ENCODE measurements at regions not wholly inside any gene's neighbourhood (a gene's known extent, or its start where the extent isn't known, plus 50 kb on each side); places are given as distances from the start of the nearest gene placed in this dataset.
A peak's percentile ranks its signal among the peaks of the same experiment; 100 is the strongest.
"Not testable (repeated sequence)": the region's sequence is repeated elsewhere in the genome, so short reads cannot be mapped to it uniquely, and the experiment has no call there.

GRCh38 chr20:25867015-25867775, 170.5 kb upstream of the ZNF337 start:
- H3K36me3 ChIP-seq (replicated peaks); DNase-seq (ENCODE audit: low spot score in 2 of 2); H3K4me3 ChIP-seq; H3K27me3 ChIP-seq (ENCODE audit: low read depth); H3K4me1 ChIP-seq; H3K9me3 ChIP-seq: not testable (repeated sequence)
- in situ Hi-C loops (cut with MboI; ENCODE audit: low sequenced_read_pairs), result loop anchor here (25.0 kb wide), 3 partner anchors 155 to 880 kb away; partner anchors contain the start of genes APMAP and GINS1

- peak overlapping the region; percentile 16 for H3K4me3 ChIP-seq
- no peaks in the 10 kb centered on the region for H3K9me3 ChIP-seq
- H3K27me3 ChIP-seq (ENCODE audit: low read depth), result no peaks in the 10 kb centered on the region
- H3K36me3 ChIP-seq (replicated peaks), result no peaks in the 10 kb centered on the region
- H3K4me1 ChIP-seq, result peaks cover 4% of the 10 kb centered on the region
- in situ Hi-C loops (cut with MboI; ENCODE audit: low sequenced_read_pairs), result loop anchor here (25.0 kb wide), 3 partner anchors 154 to 879 kb away; partner anchors contain the start of genes APMAP and GINS1
- peak; percentile 46 to 84 for DNase-seq (ENCODE audit: low spot score in 2 of 2)
Observed at GRCh38 chr20:25865715-25866656, 169.3 kb upstream of the ZNF337 start.

- not testable (repeated sequence) for H3K27me3 ChIP-seq (ENCODE audit: low read depth); H3K9me3 ChIP-seq; H3K36me3 ChIP-seq (replicated peaks); DNase-seq (ENCODE audit: low spot score in 2 of 2); H3K4me1 ChIP-seq
- in situ Hi-C loops (cut with MboI; ENCODE audit: low sequenced_read_pairs), result loop anchor here (25.0 kb wide), 3 partner anchors 153 to 878 kb away; partner anchors contain the start of genes APMAP and GINS1
- peak overlapping the region; percentile 16 for H3K4me3 ChIP-seq
Observed at GRCh38 chr20:25864963-25865714, 168.5 kb upstream of the ZNF337 start.

GRCh38 chr20:25864326-25864962, 167.8 kb upstream of the ZNF337 start:
- Histone ChIP-seq H3K4me3 (no peak overlapping the region), H3K9me3 (no peaks in the 10 kb centered on the region), H3K27me3 (ENCODE audit: low read depth) (no peaks in the 10 kb centered on the region), H3K4me1 (peaks cover 4% of the 10 kb centered on the region), H3K36me3 (replicated peaks) (no peaks in the 10 kb centered on the region)
- DNase-seq (ENCODE audit: low spot score in 2 of 2), result no peak
- in situ Hi-C loops (cut with MboI; ENCODE audit: low sequenced_read_pairs), result loop anchor here (25.0 kb wide), 3 partner anchors 152 to 877 kb away; partner anchors contain the start of genes APMAP and GINS1

- Histone ChIP-seq H3K4me3 (peak overlapping the region; percentile 29), H3K4me1 (peaks cover 4% of the 10 kb centered on the region), H3K9me3 (no peaks in the 10 kb centered on the region), H3K36me3 (replicated peaks) (no peaks in the 10 kb centered on the region), H3K27me3 (ENCODE audit: low read depth) (no peaks in the 10 kb centered on the region)
- in situ Hi-C loops (cut with MboI; ENCODE audit: low sequenced_read_pairs), result loop anchor here (25.0 kb wide), 3 partner anchors 151 to 876 kb away; partner anchors contain the start of genes APMAP and GINS1
- DNase-seq (ENCODE audit: low spot score in 2 of 2), result no peak
Observed at GRCh38 chr20:25863536-25864325, 167.1 kb upstream of the ZNF337 start.

GRCh38 chr20:25862967-25863530, 166.4 kb upstream of the ZNF337 start:
- H3K4me1 ChIP-seq; H3K27me3 ChIP-seq (ENCODE audit: low read depth): not testable (repeated sequence)
- in situ Hi-C loops (cut with MboI; ENCODE audit: low sequenced_read_pairs), result loop anchor here (25.0 kb wide), 3 partner anchors 151 to 876 kb away; partner anchors contain the start of genes APMAP and GINS1

GRCh38 chr20:25860531-25861150, 164.0 kb upstream of the ZNF337 start:
- Histone ChIP-seq H3K27me3 (ENCODE audit: low read depth) (no peaks in the 10 kb centered on the region), H3K4me1 (peaks cover 4% of the 10 kb centered on the region), H3K9me3 (no peaks in the 10 kb centered on the region), H3K4me3 (no peak overlapping the region), H3K36me3 (replicated peaks) (no peaks in the 10 kb centered on the region)
- no peak for DNase-seq (ENCODE audit: low spot score in 2 of 2)
- in situ Hi-C loops (cut with MboI; ENCODE audit: low sequenced_read_pairs), result loop anchor here (25.0 kb wide), 3 partner anchors 148 to 873 kb away; partner anchors contain the start of genes APMAP and GINS1

More at GRCh38 chr20:25862967-25863530, 166.4 kb upstream of the ZNF337 start:
- not testable (repeated sequence) for H3K36me3 ChIP-seq (replicated peaks); H3K9me3 ChIP-seq
- peak overlapping the region; percentile 29 for H3K4me3 ChIP-seq
- peak; percentile 66 to 93 for DNase-seq (ENCODE audit: low spot score in 2 of 2)

- H3K4me1 ChIP-seq, result peaks cover 4% of the 10 kb centered on the region
- peak; percentile 41 to 85 for DNase-seq (ENCODE audit: low spot score in 2 of 2)
- H3K36me3 ChIP-seq (replicated peaks), result no peaks in the 10 kb centered on the region
- no peaks in the 10 kb centered on the region for H3K27me3 ChIP-seq (ENCODE audit: low read depth)
- H3K9me3 ChIP-seq, result no peaks in the 10 kb centered on the region
- in situ Hi-C loops (cut with MboI; ENCODE audit: low sequenced_read_pairs), result loop anchor here (25.0 kb wide), 3 partner anchors 148 to 873 kb away; partner anchors contain the start of genes APMAP and GINS1
- H3K4me3 ChIP-seq, result no peak overlapping the region
Observed at GRCh38 chr20:25859649-25860530, 163.2 kb upstream of the ZNF337 start.

GRCh38 chr20:25858495-25859425, 162.1 kb upstream of the ZNF337 start:
- in situ Hi-C loops (cut with MboI; ENCODE audit: low sequenced_read_pairs), result loop anchor here (25.0 kb wide), 3 partner anchors 146 to 871 kb away; partner anchors contain the start of genes APMAP and GINS1
- Histone ChIP-seq H3K27me3 (ENCODE audit: low read depth) (no peaks in the 10 kb centered on the region), H3K4me3 (peak overlapping the region; percentile 15)

More at GRCh38 chr20:25858495-25859425, 162.1 kb upstream of the ZNF337 start:
- Histone ChIP-seq H3K9me3 (no peaks in the 10 kb centered on the region), H3K36me3 (replicated peaks) (no peaks in the 10 kb centered on the region), H3K4me1 (peaks cover 4% of the 10 kb centered on the region)
- DNase-seq (ENCODE audit: low spot score in 2 of 2), result no peak

Data from HAP-1 (cell line).